Esophagus squamous epithelium (tissue), 4 donors: ENCODE measurements at regions not wholly inside any gene's neighbourhood (a gene's known extent, or its start where the extent isn't known, plus 50 kb on each side); places are given as distances from the start of the nearest gene placed in this dataset.

Experiments used
- POLR2A ChIP-seq, 4 donors: fragments of 450-650 bp; IDR thresholded peaks; one replicate each; pipeline ENCODE4 v1.6.1; 2017; ENCODE audit warnings: antibody characterized with exemption in 4 of 4, mild to moderate bottlenecking in 4 of 4, moderate library complexity in 3 of 4
- TF ChIP-seq, protein P1 (sequence below), 6 experiments: fragments of 450-650 bp in 4 of 6; fragments of 200-600 bp in 2 of 6; sonication (generic) in 2 of 6; IDR thresholded peaks; one replicate each; pipeline ENCODE4 v1.5.1; 2016 to 2019; ENCODE audit warnings: antibody characterized with exemption in 6 of 6, mild to moderate bottlenecking in 4 of 6, moderate library complexity in 4 of 6

DNA sequence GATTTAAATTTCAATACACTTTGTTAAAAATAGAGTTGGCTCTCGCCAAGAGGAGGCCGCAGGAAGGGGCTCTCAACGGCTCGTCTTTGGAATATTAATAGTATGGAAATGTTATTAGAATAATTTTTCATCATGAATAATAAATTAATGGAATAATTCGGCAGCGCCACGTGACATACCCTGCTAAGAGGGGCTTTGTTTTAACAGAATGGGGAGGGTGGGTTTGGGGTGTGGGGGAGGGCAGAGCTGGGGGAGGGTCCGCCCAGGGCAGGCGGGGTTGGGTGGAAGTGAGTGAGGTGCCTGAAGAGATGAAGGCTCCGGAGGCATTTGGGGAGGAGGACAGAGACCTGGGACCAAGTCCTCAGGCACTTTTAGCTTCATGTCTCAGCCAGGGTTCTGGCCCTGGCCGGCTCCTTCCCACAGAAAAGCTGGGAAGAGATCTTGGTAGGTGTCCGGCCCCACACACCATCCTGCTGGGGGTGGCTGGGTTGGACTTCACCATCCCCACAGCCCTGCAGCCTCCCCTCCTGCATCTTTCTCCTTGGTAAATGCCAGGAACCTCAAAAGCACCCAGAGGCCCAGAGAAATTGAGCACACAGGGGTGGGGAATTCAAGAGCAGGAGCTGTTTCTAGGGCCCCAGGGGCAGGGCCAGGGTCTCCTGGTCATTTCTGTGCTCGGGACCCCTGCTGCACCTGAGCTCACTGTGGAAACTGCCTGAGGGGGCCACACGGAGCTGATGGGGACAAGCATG is 93.6 kb upstream of the BHLHE23 start:
- TF ChIP-seq, protein P1, sequence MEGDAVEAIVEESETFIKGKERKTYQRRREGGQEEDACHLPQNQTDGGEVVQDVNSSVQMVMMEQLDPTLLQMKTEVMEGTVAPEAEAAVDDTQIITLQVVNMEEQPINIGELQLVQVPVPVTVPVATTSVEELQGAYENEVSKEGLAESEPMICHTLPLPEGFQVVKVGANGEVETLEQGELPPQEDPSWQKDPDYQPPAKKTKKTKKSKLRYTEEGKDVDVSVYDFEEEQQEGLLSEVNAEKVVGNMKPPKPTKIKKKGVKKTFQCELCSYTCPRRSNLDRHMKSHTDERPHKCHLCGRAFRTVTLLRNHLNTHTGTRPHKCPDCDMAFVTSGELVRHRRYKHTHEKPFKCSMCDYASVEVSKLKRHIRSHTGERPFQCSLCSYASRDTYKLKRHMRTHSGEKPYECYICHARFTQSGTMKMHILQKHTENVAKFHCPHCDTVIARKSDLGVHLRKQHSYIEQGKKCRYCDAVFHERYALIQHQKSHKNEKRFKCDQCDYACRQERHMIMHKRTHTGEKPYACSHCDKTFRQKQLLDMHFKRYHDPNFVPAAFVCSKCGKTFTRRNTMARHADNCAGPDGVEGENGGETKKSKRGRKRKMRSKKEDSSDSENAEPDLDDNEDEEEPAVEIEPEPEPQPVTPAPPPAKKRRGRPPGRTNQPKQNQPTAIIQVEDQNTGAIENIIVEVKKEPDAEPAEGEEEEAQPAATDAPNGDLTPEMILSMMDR (IDR thresholded peaks at IDR 0.05): no peak
- TF ChIP-seq POLR2A (IDR thresholded peaks at IDR 0.05): no peak
